PC-3 (cell line): ENCODE measurements at regions not wholly inside any gene's neighbourhood (a gene's known extent, or its start where the extent isn't known, plus 50 kb on each side); places are given as distances from the start of the nearest gene placed in this dataset.

Experiments
- ATAC-seq: fragments of 200-7000 bp; cut with Tn5 transposase; 2 replicates; pipeline ENCODE4 v1.9.1; 2020; ENCODE audit warnings: mild to moderate bottlenecking, moderate library complexity
- BruUV-seq: library from RNA; stranded (reverse); fragments of 400-500 nt; replicated peaks from 2 replicates; lab custom pipeline; 2021; lab: Mats Ljungman, UMichigan
- CTCF ChIA-PET: fragments of 300-600 bp; sonication (Branson Sonifier 250); formaldehyde crosslinking; loops from one replicate; lab custom pipeline; 2022; ENCODE audit warnings: antibody characterized with exemption; lab: Charles Lee
- POLR2A ChIA-PET: fragments of 300-600 bp; sonication (Branson Sonifier 250); formaldehyde crosslinking; loops from one replicate; lab custom pipeline; 2022; ENCODE audit warnings: antibody characterized with exemption; ENCODE audit not compliant: unreplicated experiment; lab: Charles Lee
- DNase-seq: peaks from one replicate; pipeline ENCODE4 v3.0.0-alpha.2; 2015
- H2AFZ ChIP-seq: fragments of 300-600 bp; sonication (generic); 2 replicates; pipeline ENCODE4 v1.6.0; 2016; ENCODE audit warnings: antibody characterized with exemption, low read length
- H3F3A ChIP-seq: fragments of 300-600 bp; sonication (generic); one replicate; pipeline ENCODE4 v1.6.0; 2017; ENCODE audit warnings: antibody characterized with exemption, low read length, control low read depth, mild to moderate bottlenecking; ENCODE audit not compliant: unreplicated experiment
- H3K27ac ChIP-seq: fragments of 300-600 bp; sonication (generic); 2 replicates; pipeline ENCODE4 v1.5.1; 2016; ENCODE audit warnings: mild to moderate bottlenecking, low read length
- H3K27me3 ChIP-seq: fragments of 300-600 bp; sonication (generic); 2 replicates; pipeline ENCODE4 v1.6.1; 2016; ENCODE audit warnings: low read length, mixed read lengths
- H3K36me3 ChIP-seq: fragments of 300-600 bp; sonication (generic); 2 replicates; pipeline ENCODE4 v1.6.1; 2016; ENCODE audit warnings: low read depth, mixed run types, low read length, mixed read lengths
- H3K4me1 ChIP-seq: fragments of 300-600 bp; sonication (generic); 2 replicates; pipeline ENCODE4 v1.5.1; 2016; ENCODE audit warnings: low read length; ENCODE audit not compliant: insufficient read depth
- H3K4me2 ChIP-seq: fragments of 300-600 bp; sonication (generic); 2 replicates; pipeline ENCODE4 v1.6.0; 2016; ENCODE audit warnings: low read length
- H3K4me3 ChIP-seq: fragments of 300-600 bp; sonication (generic); 2 replicates; pipeline ENCODE4 v1.5.1; 2016; ENCODE audit warnings: mild to moderate bottlenecking, low read length, mixed read lengths
- H3K79me2 ChIP-seq: fragments of 300-600 bp; sonication (generic); 2 replicates; pipeline ENCODE4 v1.6.1; 2017; ENCODE audit warnings: low read length, mixed read lengths
- H3K9ac ChIP-seq: fragments of 300-600 bp; sonication (generic); 2 replicates; pipeline ENCODE4 v1.6.0; 2016; ENCODE audit warnings: mild to moderate bottlenecking, low read length
- H3K9me2 ChIP-seq: fragments of 300-600 bp; sonication (generic); replicated peaks from 2 replicates; pipeline ENCODE4 v1.6.1; 2016; ENCODE audit warnings: mixed run types, low read length, mixed read lengths
- H3K9me3 ChIP-seq: fragments of 300-600 bp; sonication (generic); 2 replicates; pipeline ENCODE4 v1.6.1; 2016; ENCODE audit warnings: low read length, mixed read lengths
- H4K20me1 ChIP-seq: fragments of 300-600 bp; sonication (generic); 2 replicates; pipeline ENCODE4 v1.6.1; 2016; ENCODE audit warnings: low read length, mixed read lengths
- CTCF ChIP-seq: fragments of 300-600 bp; sonication (generic); conservative IDR thresholded peaks from 2 replicates; pipeline ENCODE4 v1.5.1; 2017; ENCODE audit warnings: antibody characterized with exemption, low read depth, mild to moderate bottlenecking, low read length
- EZH2 ChIP-seq: fragments of 300-600 bp; sonication (generic); IDR thresholded peaks from one replicate; pipeline ENCODE4 v1.6.1; 2017; ENCODE audit warnings: antibody characterized with exemption, mild to moderate bottlenecking, low read length; ENCODE audit not compliant: unreplicated experiment
- EZH2phosphoT487 ChIP-seq: fragments of 300-600 bp; sonication (generic); IDR thresholded peaks from 2 replicates; pipeline ENCODE4 v1.6.1; 2018; ENCODE audit warnings: mild to moderate bottlenecking, antibody characterized with exemption, low read length, borderline replicate concordance
- intact Hi-C: fragments of 100-400 bp; cut with micrococcal nuclease; formaldehyde crosslinking; loops from 2 replicates; pipeline ENCODE4 v1.9.0; 2023

GRCh38 chr13:79079351-79079839, 326.7 kb downstream of the RBM26 start:
- Histone ChIP-seq H4K20me1 (no peaks in the 10 kb centered on the region), H3K4me3 (no peak overlapping the region), H3K4me2 (no peak overlapping the region), H2AFZ (no peak overlapping the region), H3F3A (no peaks in the 10 kb centered on the region), H3K27me3 (no peaks in the 10 kb centered on the region), H3K9me3 (no peaks in the 10 kb centered on the region), H3K27ac (no peak overlapping the region), H3K4me1 (peaks cover 6% of the 10 kb centered on the region; the same call in 1 of the 2 replicates), H3K36me3 (no peaks in the 10 kb centered on the region), H3K9ac (no peak overlapping the region), H3K79me2 (no peaks in the 10 kb centered on the region), H3K9me2 (no peaks in the 10 kb centered on the region)
- TF ChIP-seq CTCF, result no peak
- TF ChIP-seq EZH2phosphoT487, result no peak
- TF ChIP-seq EZH2, result no peak
- ChIA-PET POLR2A (no interaction called here), CTCF (no interaction called here)
- no peak for ATAC-seq
- intact Hi-C loops, result no loop called here
- DNase-seq, result peak; percentile 30
- BruUV-seq, result no TSS peak

- POLR2A ChIA-PET, result no interaction called here
- ATAC-seq, result no peak
Measured at GRCh38 chr13:79075703-79076102, 330.4 kb downstream of the RBM26 start.

More at GRCh38 chr13:79075703-79076102, 330.4 kb downstream of the RBM26 start:
- DNase-seq, result no peak
- no peaks in the 10 kb centered on the region for H3K27me3 ChIP-seq
- H3K4me3 ChIP-seq, result no peak overlapping the region
- CTCF ChIA-PET, result no interaction called here
- H3K79me2 ChIP-seq, result no peaks in the 10 kb centered on the region
- peaks cover 6% of the 10 kb centered on the region; the same call in 1 of the 2 replicates for H3K4me1 ChIP-seq
- no peak overlapping the region for H2AFZ ChIP-seq
- H3K9me2 ChIP-seq, result no peaks in the 10 kb centered on the region
- no peaks in the 10 kb centered on the region for H3K9me3 ChIP-seq
- TF ChIP-seq EZH2phosphoT487 (no peak), EZH2 (no peak), CTCF (no peak)
- no TSS peak for BruUV-seq
- intact Hi-C loops, result no loop called here
- H4K20me1 ChIP-seq, result no peaks in the 10 kb centered on the region
- no peak overlapping the region for H3K4me2 ChIP-seq
- no peaks in the 10 kb centered on the region for H3K36me3 ChIP-seq
- no peak overlapping the region for H3K9ac ChIP-seq
- no peak overlapping the region for H3K27ac ChIP-seq
- no peaks in the 10 kb centered on the region for H3F3A ChIP-seq
